NCI-H128 (cell line): ENCODE measurements at regions not wholly inside any gene's neighbourhood (a gene's known extent, or its start where the extent isn't known, plus 50 kb on each side); places are given as distances from the start of the nearest gene placed in this dataset.

Source experiments
- DNase-seq: peaks from one replicate; lab custom pipeline; 2025; ENCODE audit not compliant: unreplicated experiment; lab: John Stamatoyannopoulos, UW

DNA sequence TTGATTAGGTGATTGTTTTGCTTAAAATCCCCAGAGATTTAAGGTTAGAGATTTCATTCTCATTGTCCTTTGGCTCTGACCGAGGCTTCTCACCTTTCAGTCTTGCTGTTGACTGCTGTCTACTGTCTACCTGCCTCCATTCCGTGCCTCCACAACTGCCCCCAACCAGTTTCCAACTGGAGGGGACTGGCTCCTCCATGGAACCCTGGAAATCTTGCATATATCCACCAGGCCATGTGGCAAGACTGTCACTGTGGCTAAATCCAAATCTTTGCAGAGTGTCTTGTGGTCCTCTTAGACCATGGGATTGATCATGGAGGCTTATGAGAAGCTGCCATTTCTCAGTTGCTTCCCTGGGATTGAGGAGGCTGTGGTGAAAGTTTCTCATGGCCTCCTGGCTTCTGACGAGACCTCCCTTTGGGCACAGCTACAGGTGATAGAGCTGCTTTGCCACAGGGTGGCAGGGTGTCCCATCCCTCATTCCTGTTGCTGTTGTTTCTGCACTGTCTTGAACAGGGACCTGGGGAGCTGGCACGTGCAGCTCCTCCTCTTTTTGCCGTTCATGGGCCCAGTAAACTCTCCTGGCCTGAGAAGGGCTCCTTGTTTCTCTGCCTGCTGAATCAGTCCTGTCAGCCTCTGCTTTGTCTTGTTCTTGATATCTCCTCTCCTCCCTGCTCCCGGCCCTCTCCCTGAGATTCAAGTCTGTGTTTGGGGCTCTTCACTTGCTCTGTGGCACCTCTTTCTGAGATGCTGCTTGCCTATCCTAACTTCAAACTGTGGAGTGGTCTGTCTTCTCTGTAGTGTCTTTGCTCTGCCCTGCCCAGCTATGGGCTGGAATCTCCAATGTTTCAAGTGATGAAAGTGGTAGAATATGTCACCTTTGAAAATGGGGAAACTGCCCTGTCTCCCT is 63.6 kb upstream of the IGFBP3 start:
- no peak for DNase-seq

GRCh38 chr7:45983720-45984255 is 62.7 kb upstream of the IGFBP3 start:
- DNase-seq, result no peak

DNA sequence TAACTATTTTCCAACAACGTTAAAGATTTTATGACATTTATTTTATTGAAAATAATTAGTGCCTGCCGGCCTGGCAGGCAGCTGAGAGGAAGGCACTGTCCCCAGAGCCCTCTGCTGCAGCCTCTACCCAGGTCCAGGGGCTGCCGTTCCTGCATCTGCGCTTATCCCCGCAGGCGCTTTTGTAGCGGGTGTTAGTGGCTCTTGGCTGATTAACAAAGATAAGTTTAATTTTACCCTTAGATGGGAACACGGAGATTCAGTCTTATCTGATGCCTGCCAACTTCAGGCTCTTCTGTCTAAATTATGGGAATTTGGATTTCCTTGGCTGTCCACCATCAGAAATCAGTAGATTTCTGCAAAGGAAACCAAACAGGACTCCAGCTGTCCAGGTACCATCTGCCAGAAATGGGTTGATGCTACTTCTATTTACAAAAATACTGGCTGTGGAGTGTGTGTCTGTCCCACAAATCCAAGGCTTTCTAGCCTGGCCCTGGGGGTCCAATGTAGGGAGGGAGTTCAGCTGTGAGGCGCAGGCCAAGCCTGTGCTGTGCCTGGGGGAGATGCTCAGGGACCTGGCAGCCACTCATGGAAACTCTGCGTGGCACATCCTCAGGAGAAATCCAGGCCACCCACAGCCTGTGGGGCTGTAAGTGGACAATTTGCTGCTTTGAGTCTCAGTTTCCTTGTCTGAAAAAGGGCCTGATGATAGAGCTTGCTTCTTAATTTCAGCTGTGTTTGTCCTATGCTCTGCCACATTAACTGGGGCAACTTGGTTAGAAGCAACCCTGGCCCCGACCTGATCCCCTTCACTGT is 62.0 kb upstream of the IGFBP3 start:
- DNase-seq, result no peak

DNA sequence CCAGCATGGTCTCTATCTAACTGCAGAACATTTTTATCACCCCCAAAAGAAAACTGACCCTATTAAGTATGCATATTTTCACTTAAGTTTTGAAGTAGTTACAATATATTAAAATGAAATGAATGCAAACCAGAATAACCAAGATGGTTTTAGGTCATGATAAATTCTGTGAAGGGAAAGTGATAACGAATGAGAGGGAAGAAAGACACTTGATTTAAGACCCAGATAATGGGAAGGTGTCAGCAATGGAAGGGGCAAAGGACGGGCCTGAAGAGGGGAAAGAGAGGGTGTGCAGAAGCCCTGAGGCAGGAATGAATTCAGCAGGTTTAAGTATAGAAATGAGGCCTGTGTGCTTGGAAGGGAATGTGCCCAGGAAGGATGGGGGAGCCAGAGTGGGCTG is 61.1 kb upstream of the IGFBP3 start:
- no peak for DNase-seq

DNA sequence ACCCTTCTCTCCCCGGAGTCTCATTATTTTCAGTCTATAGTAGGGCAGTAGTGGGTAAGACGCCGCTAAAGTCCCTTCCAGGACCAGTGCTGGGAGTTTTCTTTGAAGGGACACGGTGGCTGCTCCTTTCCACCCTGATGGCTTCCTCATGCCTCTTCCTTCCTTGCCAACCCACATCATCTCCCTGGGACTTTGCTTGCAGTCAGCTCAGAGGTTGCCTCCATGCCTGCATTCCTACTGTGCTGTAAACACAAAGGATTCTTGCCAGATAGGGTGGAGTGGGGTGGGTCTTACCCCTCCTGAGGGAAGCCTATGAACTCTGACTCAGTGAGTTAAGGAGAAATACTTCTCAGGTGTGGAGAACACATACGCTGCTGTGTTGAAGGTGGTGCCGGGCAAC is 59.9 kb upstream of the IGFBP3 start:
- DNase-seq, result no peak

GRCh38 chr7:45980181-45980905 is 59.3 kb upstream of the IGFBP3 start:
- DNase-seq, result no peak

DNA sequence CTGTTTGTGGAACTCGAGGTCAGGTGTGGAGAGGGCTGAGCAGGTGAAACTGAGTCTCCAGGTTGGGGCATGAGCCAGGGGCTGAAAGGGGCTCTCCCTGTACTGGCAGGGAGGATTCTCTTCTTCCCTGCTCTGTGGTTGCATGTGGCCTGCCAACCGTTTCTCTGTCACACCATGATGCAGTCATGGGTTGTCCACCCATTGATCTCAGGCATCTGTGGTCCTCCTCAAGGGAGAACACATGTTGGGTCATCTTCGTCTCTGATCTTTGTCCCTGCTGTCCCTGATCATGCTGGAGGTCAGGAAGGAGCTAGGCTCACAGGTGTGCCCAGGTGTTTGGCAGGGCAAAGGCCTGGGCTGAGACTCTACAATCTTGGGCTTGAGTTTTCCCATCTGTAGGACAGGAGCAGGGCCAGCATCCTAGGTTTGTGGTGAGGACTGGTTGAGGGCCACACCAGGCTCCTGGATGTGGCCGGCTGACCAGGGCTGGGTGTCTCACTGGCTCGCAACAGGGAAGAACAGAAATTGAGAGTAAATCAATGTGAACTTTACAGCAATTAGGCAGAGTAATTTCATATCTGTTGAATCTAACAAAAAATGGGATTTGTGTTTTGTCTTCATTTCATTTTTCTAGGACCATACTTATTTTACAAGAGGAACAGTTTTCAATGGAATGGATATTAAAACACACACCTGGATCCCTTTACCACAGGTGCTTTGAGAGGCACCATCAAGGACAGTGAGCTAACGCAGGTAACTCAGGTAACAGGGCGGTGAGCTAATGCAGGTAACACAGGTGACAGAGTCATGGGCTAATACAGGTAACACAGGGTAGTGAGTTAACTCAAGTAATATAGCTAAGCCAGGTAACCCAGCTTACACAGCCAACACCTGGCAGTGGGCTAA is 58.5 kb upstream of the IGFBP3 start:
- DNase-seq, result no peak

DNA sequence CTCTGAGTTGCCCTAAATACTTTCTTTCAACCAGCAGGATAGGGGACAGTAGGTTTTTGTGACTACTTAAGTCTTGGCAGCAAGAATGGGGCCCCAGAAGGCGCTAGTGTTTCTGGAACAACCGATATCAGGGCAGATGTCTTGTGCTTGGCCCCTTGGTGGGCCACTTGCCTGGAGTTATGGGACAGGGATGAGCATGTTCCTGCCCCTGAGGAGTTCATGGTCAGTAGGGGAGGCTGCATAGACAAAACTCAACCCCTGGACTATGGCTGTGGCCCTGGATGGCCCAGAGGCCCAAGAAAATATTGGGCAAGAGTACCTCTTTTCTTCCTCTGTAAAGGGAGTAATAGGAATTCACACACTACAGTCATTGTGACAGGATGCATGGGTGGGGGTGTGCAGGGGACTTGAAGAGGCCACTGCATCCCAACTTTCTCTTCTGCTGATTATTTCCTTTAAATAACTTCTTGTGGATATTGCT is 57.7 kb upstream of the IGFBP3 start:
- DNase-seq, result no peak

DNA sequence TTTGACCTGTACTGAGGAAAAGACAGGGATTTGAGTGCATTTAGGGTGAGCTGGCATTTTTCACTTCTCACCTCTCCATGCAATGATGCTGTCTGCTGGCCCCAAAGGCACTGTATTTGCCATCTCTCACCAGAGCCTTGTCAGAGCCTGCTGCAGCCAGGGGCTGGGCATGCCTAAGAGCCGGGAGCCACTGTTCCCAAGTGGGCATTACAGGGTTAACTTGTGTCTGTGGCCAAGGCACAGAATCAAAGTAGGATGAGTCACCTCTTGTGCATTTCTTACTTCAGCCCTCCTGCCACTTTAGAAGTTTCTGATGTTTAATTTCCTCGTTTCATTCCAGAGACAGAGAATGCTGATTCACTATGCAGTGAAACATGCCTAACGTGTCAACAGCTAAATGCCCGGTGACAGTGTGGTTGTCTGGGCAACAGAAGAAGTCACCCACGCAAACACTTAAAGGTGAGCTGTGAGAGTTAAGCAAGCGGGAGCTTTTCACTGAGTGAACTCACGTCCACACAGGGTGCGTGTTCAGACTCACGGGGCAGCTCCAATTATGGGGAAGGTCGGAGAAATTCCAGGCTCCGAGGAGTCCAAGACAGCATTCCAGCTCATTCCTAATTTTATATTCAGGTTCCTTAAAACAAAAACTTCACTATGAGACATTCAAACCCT is 57.1 kb upstream of the IGFBP3 start:
- DNase-seq, result no peak

DNA sequence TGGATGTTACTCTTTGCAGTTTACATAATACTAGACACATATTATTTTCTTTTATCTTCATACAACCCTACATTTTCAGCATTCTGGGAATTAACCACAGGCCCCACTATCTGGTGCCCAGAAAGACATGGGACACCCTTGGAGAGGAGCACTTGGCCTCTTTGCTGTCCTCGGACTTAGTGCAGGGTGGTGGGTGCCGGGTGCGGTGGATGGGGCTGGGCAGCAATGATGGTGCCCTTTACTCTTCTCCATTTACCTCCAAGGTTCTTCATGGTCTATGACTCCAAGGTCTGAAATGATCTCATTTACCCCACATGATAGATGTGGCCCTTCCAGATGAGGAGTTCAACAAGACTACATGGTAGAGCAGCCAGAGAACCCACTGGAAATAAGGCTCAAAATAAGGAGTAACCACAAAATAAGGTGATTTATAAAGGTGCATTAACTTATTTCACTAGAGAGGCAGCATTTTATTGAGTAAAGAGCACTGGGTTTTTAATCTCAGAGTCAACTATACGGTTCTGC is 56.2 kb upstream of the IGFBP3 start:
- DNase-seq, result no peak

- no peak for DNase-seq
Observed at GRCh38 chr7:45976485-45976856, 55.4 kb upstream of the IGFBP3 start.

- DNase-seq, result no peak
Observed at GRCh38 chr7:45975847-45976484, 54.9 kb upstream of the IGFBP3 start.

GRCh38 chr7:45975367-45975766 is 54.3 kb upstream of the IGFBP3 start:
- no peak for DNase-seq

GRCh38 chr7:45974540-45975360 is 53.7 kb upstream of the IGFBP3 start:
- DNase-seq, result no peak

DNA sequence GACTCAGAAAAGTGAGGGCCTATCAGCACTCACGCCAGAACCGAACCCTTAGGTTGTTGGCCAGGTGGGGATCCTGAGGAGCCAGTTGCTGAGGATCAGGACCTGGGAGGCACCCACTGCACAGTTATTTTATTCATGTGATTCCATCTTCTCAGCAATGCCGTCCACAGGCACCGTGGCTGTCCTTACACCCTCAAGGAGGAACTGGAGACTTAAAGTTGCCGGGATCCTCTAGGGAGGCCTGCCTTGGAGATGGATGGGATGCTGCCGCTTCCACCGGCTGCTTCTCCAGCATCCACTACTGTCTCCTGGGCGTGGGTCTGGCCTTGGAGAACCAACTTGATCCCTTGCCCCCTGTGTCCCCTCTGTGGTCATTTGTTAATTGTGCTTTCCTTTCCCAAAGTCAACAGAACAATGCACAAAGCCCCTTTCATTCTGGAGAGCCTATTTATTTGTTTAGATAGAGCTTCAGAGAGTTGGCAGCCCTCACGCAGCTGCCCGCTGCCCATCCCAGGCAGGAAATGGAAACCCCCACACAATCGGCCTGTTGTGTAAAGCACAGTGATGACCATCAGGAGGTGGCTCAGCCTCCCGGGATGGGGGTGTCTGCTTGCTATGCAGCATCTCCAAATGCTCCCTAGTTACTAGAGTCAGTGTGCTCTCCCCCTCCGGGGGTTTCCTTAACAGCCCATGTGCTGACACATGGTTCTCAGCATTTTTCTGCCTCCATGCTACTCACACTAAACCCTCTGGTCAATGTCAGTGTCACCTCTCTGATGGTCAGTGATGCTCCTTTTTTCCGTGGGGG is 52.9 kb upstream of the IGFBP3 start:
- no peak for DNase-seq

GRCh38 chr7:45972629-45973312 is 51.7 kb upstream of the IGFBP3 start:
- DNase-seq, result no peak
